ENCODE measurements at regions not wholly inside any gene's neighbourhood (a gene's known extent, or its start where the extent isn't known, plus 50 kb on each side); places are given as distances from the start of the nearest gene placed in this dataset.

- TF ChIP-seq CTCF (optimal IDR thresholded peaks at IDR 0.05 in 1 of 3, IDR thresholded peaks at IDR 0.05 in 1 of 3, conservative IDR thresholded peaks at IDR 0.05 in 1 of 3; ENCODE audit: extremely low read depth in 1 of 3, insufficient read depth in 2 of 3, low read length in 3 of 3) (no peak), EZH2 (IDR thresholded peaks at IDR 0.05; ENCODE audit: low read length) (no peak)
Observed at GRCh38 chr12:88889326-88890110, 309.2 kb upstream of the KITLG start.
